NCI-H1417 (cell line): ENCODE measurements at regions not wholly inside any gene's neighbourhood (a gene's known extent, or its start where the extent isn't known, plus 50 kb on each side); places are given as distances from the start of the nearest gene placed in this dataset.
"Not testable (repeated sequence)": the region's sequence is repeated elsewhere in the genome, so short reads cannot be mapped to it uniquely, and the experiment has no call there.

Source experiments
- DNase-seq, 3 experiments: peaks; one replicate each; lab custom pipeline; 2025; lab: John Stamatoyannopoulos, UW

- no peak for DNase-seq
Measured at GRCh38 chr2:176424746-176425145, 155.5 kb downstream of the MTX2 start.

DNA sequence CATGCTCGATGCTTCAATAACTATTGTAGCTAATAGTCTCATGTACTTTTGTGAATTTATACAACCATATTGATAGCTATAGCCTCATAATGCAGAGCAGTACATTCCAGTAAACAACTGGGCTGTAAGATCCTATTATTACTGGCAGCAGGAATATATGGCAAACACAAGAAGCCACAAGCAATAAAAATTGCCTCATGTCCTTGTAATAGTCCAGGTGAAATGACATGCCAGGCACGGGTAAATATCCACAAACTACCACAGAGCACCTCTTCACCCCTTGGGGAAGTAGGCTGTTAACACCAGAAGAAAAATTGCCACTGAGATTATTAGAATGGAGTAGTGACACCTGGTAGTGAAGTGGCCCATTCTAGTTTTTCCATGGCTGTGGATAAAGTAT is 158.3 kb downstream of the MTX2 start:
- DNase-seq, result peak in 1 of 3 experiments; percentile 44

DNA sequence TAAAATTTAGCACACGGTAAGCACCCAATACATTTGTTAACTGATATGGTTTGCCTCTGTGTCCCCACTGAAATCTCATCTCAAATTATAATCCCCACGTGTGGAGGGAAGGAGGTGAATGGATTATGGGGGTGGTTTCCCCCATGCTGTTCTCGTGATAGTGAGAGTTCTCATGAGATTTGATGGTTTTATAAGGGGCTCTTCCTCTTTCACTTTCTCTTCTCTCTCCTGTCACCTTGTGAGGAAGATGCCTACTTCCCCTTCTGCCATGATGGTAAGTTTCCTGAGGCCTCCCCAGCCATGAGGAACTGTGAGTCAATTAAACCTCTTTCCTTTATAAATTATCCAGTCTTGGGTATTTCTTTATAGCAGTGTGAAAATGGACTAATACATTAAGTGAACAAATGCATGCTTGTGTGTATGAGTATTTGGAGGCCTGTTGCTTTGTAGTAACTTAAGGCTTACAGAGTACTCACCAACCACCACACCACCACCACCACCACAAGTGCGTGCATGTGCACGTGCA is 159.8 kb downstream of the MTX2 start:
- not testable (repeated sequence) for DNase-seq

DNA sequence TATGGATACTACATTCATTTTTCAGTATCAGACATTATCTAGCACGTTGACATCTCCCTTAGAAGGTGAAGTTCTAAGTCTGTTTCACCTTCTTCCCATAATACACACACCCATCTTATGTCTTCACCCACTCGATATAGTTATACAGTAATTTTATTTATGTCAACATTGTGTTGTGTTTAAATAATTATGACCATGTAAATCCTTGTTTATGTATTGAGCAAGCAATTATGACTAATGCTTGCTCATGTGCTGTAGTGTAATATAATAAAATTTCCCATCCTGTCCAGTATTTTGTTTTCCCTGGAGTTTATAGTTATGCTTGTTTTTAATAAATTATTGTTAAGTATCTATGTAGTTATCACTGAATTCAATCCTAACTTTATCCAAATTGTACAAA is 163.2 kb downstream of the MTX2 start:
- DNase-seq, result no peak

GRCh38 chr2:176435729-176436128 is 166.5 kb downstream of the MTX2 start:
- no peak for DNase-seq

DNA sequence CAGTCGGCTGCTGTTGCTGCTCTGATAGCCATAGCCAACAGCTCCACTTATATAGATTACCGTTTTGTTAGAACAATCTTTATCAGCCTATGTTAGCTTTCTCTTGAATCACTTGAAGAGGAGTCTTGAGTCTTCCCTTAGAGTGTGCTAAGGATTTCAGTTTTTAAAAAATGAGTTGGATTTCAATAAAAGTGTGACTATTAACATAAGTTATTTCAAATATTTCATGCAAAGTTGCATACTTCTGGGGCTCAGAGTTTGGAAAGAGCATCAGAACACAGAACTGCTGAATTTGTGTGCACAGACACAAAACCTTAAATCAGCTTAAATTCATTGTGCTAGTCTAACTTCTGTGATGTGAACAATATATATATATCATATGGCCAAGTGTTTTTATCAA is 174.7 kb downstream of the MTX2 start:
- DNase-seq, result no peak

DNA sequence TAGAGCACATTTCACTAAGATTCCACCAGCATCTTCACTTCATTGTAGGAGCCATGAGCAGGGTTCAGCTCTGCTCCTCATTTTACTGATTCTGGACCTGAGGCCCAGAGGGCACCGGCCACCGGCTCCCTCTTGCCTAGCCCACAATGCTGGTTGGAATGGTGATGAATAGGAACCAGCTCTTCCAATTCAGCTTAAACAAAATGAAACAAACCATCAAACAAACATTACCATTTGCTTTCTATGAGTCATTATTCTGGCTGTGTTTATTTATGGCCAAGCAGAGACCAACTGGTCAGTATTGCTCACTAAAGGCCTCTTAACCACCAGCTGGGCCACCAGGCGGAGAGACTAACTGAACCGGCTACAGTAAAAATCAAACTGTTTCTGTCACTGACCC is 176.7 kb downstream of the MTX2 start:
- DNase-seq, result peak in 1 of 3 experiments; percentile 20

DNA sequence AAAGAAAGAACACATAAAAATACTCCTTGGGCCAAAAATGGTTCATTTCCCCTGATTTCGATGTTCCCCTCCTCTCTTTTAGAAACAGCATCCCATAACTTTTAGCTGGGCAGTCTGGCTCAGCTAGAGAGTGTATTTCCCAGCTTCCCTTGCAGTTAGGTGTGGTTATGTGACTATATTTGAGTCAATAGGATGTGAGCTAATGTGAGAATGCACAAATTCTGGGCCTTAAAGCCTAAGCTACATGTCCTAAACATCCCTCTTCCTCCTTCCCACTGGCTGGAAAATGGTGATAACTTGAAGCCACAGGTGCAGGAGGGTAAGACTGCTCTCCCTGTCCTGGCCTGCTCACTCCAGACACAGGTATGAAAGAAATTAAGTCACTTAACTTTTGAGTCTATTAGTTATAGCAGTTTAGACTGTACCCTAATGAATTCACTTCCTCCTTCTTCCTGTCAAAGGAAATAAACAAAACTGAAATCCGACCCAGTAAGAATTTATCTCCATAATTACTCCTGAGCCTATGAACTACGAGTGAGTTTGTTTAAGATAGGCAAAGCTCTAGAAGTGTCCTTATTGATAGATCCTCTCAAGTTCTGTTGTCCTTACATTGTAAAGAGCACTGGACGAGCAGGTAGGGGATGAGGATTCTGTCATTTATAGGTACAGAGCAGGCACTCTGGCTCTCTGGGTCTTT is 177.6 kb downstream of the MTX2 start:
- DNase-seq, result no peak

- DNase-seq, result no peak
Measured at GRCh38 chr2:176447616-176448015, 178.4 kb downstream of the MTX2 start.

DNA sequence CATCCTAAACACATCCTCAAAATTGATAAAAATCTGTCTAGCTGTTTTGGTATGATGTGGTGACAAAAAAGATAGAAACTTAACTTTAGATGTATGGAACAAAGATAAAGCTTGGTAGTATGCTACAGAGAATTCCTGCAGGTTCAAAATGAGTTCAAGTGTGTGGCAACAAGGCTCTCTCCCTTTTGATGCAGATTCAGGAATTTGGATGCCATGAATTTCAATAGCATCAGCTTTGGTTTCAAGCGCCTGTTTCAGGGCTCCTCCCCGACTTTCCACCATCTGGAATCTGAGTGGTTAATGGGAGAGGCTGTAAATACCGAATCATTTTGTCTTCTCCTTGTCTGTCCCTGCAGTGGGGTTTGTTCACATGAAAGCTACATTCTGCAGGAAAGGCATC is 180.6 kb downstream of the MTX2 start:
- DNase-seq, result no peak

GRCh38 chr2:176453784-176454183 is 184.5 kb downstream of the MTX2 start:
- DNase-seq, result no peak

DNA sequence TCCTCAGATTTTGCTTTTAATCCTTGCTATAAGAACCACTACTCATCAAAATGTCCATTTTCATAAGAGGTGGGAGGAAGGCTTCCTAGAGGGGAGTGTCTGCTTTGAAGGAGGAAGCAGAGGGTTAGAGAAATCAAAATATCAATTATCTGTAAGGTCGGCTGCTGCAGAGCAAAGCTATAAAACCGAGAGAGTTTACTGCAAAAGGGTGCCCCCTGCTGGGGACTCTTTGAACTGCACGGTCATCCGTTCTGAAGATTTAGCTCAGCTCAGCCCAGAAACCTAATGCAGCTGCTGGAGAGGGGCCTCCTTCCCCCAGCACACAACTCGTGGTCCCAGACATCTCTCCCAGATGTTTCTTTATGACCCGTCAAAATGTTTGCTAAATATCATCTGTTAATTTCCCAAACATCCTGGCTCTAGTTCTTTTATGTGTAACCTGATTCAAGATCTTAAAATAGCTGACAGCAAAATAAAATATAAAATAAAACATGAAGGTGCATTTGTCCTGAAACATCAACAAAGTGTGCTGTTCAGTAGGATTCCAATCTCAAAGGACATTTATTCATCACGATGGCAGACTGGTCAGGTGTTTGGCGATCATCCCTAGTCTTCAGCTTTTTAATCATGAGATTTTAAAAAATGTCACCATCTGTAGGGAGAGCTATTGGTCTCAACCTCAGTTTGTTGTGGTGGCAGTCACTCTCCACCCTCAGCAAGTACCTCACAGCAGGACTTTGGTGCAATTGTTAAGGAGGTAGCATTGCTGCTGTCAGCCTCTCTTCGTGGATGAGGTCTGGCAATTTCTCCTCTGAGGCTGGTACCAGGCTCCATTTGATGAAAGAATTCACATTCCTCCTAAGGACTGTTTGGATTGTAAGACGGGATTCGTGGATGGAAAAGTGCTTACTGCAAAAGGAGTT is 185.9 kb downstream of the MTX2 start:
- DNase-seq, result peak; percentile 78 to 90 (median 81)

DNA sequence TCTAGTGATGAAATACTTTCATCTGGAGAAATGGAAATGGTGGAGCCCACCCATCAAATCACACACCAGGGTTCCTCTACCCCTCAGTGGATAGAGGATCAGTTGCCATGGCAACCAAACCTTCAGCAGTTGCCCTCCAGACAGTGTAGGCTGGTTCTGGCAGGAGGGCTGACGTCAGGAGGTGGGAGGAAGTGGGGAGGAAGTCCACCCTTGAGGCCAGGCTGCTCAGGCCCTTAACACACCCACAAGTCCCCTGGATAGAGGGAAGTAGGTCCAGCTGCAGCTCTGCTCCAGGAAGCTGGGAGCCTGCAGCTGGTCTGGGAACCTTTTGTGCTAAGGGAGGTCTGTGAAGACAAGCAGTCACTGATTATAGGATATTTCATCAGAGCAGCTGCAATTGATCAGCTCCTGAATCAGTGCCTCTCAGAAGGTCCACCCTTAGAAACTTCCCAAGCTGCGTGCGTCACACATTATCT is 186.6 kb downstream of the MTX2 start:
- DNase-seq, result peak in 2 of 3 experiments; percentile 66 to 87

- DNase-seq, result no peak
Measured at GRCh38 chr2:176457481-176457880, 188.2 kb downstream of the MTX2 start.

- DNase-seq, result no peak
Measured at GRCh38 chr2:176461098-176461808, 192.0 kb downstream of the MTX2 start.

GRCh38 chr2:176461809-176462670 is 192.8 kb downstream of the MTX2 start:
- no peak for DNase-seq

GRCh38 chr2:176463546-176463945 is 194.3 kb downstream of the MTX2 start:
- DNase-seq, result no peak

DNA sequence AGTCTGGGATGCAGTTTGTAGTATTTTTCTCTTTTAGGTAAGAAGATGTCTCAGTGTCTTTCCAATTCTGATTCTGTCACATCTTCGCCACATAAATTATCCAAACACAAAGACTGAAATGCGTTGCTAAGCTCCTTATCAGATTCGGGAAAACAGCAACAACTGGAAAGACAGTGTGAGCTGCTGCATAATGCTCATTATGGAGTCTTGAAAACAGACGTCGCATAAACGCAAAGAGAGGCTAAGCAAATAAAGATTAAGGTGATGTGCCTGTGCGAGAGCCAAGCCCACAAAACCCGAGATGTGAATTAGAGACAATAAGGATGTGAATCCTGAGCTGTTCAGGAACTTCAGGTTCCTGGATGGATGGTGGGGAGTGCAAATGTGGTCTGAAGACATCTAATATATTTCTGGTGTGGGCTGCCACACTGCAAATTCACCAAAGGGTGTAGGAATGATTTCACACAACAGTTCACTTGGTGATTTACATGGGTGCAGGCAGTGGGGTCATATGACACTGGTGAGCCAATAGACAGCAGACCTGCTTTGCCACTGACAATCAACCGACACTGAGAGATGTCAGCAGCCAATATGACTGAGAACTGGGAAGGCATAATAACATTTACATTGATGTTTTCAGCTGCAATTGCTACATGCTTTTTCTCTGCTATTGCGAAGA is 195.8 kb downstream of the MTX2 start:
- DNase-seq, result peak; percentile 30 to 71 (median 61)

- DNase-seq, result peak in 2 of 3 experiments; percentile 9 to 71
Measured at GRCh38 chr2:176466918-176467452, 197.7 kb downstream of the MTX2 start.

DNA sequence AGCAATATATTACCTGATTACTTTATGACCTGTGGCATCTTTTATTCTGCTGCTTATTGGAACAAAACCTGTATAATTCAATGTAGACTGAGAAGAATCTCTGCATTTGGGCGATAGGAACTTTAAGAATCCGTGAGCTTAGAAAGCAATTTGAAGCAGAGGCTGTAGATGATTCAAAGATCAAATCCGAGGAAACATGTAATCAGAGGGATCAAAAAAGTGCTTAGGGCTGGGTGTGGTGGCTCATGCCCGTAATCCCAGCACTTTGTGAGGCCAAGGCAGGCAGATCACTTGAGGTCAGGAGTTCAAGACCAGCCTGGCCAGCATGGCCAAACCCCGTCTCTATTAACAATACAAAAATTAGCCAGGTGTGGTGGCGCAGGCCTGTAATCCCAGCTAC is 198.4 kb downstream of the MTX2 start:
- no peak for DNase-seq
